ENCODE measurements at regions not wholly inside any gene's neighbourhood (a gene's known extent, or its start where the extent isn't known, plus 50 kb on each side); places are given as distances from the start of the nearest gene placed in this dataset.

DNA sequence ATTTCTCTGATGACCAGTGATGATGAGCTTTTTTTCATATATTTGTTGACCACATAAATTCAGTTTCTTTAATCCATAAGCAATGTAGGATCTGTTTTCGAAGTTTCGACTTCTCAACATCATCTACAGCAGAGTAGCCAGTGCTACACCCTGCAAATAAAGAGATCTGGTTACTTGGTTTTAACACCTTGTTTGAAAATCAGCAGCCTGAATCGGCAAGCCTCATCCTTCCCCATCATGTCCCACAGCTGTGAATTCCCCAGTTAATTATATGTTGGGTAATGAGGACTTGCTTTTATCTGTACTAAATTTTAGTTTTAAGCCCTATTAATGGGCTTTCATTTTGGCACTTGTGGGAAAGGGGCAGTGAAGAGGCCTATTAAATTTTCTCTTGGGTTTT, 80.6 kb downstream of the BMP2 start:
- no peak for TF ChIP-seq CTCF (IDR thresholded peaks at IDR 0.05; ENCODE audit: low read length)
- TF ChIP-seq EZH2phosphoT487 (IDR thresholded peaks at IDR 0.05; ENCODE audit: low read length): no peak
